OCI-LY3 (cell line): ENCODE measurements at regions not wholly inside any gene's neighbourhood (a gene's known extent, or its start where the extent isn't known, plus 50 kb on each side); places are given as distances from the start of the nearest gene placed in this dataset.

Experiments
- H2AFZ ChIP-seq: fragments of 200-600, 300-600 bp; shearing (Covaris generic); 2 replicates; pipeline ENCODE4 v1.6.0; 2014; ENCODE audit warnings: antibody characterized with exemption, low read depth, low read length
- H3K27ac ChIP-seq: fragments of 200-600, 300-600 bp; sonication (generic); 2 replicates; pipeline ENCODE4 v1.5.1; 2014; ENCODE audit warnings: mild to moderate bottlenecking, low read length, moderate library complexity, mixed read lengths
- H3K27me3 ChIP-seq: fragments of 200-600, 300-600 bp; sonication (generic); 2 replicates; pipeline ENCODE4 v1.6.1; 2014; ENCODE audit warnings: low read depth, low read length, mixed read lengths
- H3K36me3 ChIP-seq: fragments of 200-600, 300-600 bp; sonication (generic); replicated peaks from 2 replicates; pipeline ENCODE3; 2014; ENCODE audit warnings: low read depth, low read length, mixed read lengths
- H3K4me1 ChIP-seq: fragments of 300-600, 200-600 bp; sonication (generic); 2 replicates; pipeline ENCODE4 v1.6.1; 2014; ENCODE audit warnings: low read length, mixed read lengths
- H3K4me2 ChIP-seq: fragments of 200-600, 300-600 bp; sonication (generic); 2 replicates; pipeline ENCODE4 v1.6.1; 2014; ENCODE audit warnings: low read length, mixed read lengths
- H3K4me3 ChIP-seq: fragments of 300-600, 200-600 bp; sonication (generic); 2 replicates; pipeline ENCODE4 v1.5.1; 2014; ENCODE audit warnings: antibody characterized with exemption, mild to moderate bottlenecking, low read length, moderate library complexity
- H3K79me2 ChIP-seq: fragments of 300-600, 200-600 bp; shearing (Covaris generic); 2 replicates; pipeline ENCODE4 v1.6.1; 2014; ENCODE audit warnings: mild to moderate bottlenecking, low read length, mixed read lengths
- H3K9ac ChIP-seq: fragments of 300-600, 200-600 bp; shearing (Covaris generic); 2 replicates; pipeline ENCODE4 v1.6.0; 2014; ENCODE audit warnings: mild to moderate bottlenecking, low read length, moderate library complexity
- H3K9me3 ChIP-seq: fragments of 200-600, 300-600 bp; shearing (Covaris generic); 2 replicates; pipeline ENCODE4 v1.6.1; 2014; ENCODE audit warnings: low read length, mixed read lengths; ENCODE audit not compliant: insufficient read depth
- H4K20me1 ChIP-seq: fragments of 200-600, 300-600 bp; sonication (generic); 2 replicates; pipeline ENCODE4 v1.6.1; 2016; ENCODE audit warnings: low read length, mixed read lengths; ENCODE audit not compliant: insufficient read depth
- EZH2phosphoT487 ChIP-seq: fragments of 200-600 bp; shearing (Covaris generic); IDR thresholded peaks from 2 replicates; pipeline ENCODE4 v1.6.1; 2018; ENCODE audit warnings: antibody characterized with exemption, mixed run types, low read depth
- TF ChIP-seq, protein P1 (sequence below): fragments of 200-600, 300-600 bp; sonication (generic); IDR thresholded peaks from 2 replicates; pipeline ENCODE4 v1.5.1; 2014; ENCODE audit warnings: antibody characterized with exemption, low read length, low read depth

DNA sequence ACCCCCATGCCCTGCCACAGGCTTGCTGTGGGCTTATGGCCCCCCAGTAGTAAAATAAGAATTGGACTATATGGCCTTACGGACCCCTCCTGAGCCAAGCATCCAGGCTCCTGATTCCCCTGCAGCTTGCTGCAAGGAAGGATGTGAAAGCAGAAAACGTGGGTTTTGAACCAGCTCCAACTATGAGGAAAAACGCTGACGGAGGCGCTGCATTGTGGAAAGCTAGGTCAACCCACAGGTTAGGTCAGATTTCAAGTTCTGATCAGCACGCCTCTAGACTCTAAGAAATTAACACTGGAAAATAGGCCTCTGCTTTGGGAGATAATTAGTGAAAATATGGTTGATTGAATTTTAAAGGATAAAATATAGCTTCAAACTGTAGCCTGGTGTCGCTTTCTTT lies 195.4 kb upstream of the HES1 start:
- Histone ChIP-seq H3K79me2 (no peaks in the 10 kb centered on the region), H3K4me1 (no peaks in the 10 kb centered on the region), H4K20me1 (no peaks in the 10 kb centered on the region), H3K27ac (no peak overlapping the region), H3K9ac (no peak overlapping the region), H3K4me2 (no peak overlapping the region), H2AFZ (no peak overlapping the region), H3K27me3 (peaks cover 26% of the 10 kb centered on the region), H3K36me3 (no peaks in the 10 kb centered on the region), H3K9me3 (no peaks in the 10 kb centered on the region), H3K4me3 (no peak overlapping the region)
- TF ChIP-seq EZH2phosphoT487, result no peak
- TF ChIP-seq, protein P1, sequence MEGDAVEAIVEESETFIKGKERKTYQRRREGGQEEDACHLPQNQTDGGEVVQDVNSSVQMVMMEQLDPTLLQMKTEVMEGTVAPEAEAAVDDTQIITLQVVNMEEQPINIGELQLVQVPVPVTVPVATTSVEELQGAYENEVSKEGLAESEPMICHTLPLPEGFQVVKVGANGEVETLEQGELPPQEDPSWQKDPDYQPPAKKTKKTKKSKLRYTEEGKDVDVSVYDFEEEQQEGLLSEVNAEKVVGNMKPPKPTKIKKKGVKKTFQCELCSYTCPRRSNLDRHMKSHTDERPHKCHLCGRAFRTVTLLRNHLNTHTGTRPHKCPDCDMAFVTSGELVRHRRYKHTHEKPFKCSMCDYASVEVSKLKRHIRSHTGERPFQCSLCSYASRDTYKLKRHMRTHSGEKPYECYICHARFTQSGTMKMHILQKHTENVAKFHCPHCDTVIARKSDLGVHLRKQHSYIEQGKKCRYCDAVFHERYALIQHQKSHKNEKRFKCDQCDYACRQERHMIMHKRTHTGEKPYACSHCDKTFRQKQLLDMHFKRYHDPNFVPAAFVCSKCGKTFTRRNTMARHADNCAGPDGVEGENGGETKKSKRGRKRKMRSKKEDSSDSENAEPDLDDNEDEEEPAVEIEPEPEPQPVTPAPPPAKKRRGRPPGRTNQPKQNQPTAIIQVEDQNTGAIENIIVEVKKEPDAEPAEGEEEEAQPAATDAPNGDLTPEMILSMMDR, result no peak

DNA sequence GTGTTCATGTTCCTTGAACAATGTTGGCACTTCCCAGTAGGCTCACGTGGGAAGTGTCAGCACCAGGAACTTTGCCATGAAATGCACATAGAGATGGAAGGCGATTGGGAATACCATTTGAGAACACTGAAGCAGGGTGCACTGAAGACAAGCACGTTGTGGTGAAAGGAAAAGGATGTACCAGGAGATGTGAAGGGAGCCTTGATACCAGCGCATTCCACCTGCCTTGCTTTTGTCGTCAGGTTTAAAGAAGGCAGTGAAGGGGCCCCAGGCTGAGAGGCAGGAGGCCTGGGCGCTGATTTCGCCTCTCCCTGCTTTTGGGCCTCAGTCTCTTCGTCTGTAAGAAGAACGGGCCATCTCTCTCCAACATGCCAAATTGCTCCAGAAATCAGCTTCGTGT lies 194.5 kb upstream of the HES1 start:
- no peak overlapping the region for H3K9ac ChIP-seq
- H3K79me2 ChIP-seq, result no peaks in the 10 kb centered on the region
- no peak overlapping the region for H3K4me3 ChIP-seq
- H3K27me3 ChIP-seq, result peaks cover 27% of the 10 kb centered on the region
- H3K36me3 ChIP-seq, result no peaks in the 10 kb centered on the region
- H3K9me3 ChIP-seq, result no peaks in the 10 kb centered on the region
- H3K27ac ChIP-seq, result no peak overlapping the region
- TF ChIP-seq, protein P1, result no peak
- TF ChIP-seq EZH2phosphoT487, result no peak
- H3K4me1 ChIP-seq, result no peaks in the 10 kb centered on the region
- H3K4me2 ChIP-seq, result no peak overlapping the region
- no peak overlapping the region for H2AFZ ChIP-seq
- no peaks in the 10 kb centered on the region for H4K20me1 ChIP-seq

DNA sequence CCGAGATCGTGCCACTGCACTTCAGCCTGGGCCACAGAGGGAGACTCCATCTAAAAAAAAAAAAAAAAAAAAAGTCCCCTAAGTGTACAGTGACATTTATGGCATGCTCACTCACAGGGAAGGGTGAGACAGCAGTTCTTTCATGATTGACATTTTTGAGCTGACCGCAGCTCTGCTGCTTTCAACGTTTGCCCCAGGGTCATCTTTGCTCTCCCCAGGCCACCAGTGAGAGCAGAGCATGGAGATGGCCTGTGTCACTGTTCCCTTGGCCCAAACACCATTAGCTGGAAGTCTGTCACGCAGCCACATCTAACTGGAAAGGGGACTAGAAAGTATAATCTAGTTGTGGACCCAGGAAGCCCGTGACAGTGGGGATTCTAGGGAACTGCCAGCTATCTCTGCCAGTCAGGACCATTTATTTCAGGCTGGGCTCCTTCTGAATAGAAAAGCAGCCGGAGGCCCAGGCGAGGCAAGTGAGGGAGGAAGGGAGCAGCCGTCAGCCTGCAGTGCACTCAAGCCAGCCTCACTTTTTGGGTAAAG lies 193.4 kb upstream of the HES1 start:
- no peaks in the 10 kb centered on the region for H3K9me3 ChIP-seq
- H3K79me2 ChIP-seq, result no peaks in the 10 kb centered on the region
- H2AFZ ChIP-seq, result no peak overlapping the region
- H4K20me1 ChIP-seq, result no peaks in the 10 kb centered on the region
- H3K9ac ChIP-seq, result no peak overlapping the region
- no peaks in the 10 kb centered on the region for H3K4me1 ChIP-seq
- no peaks in the 10 kb centered on the region for H3K36me3 ChIP-seq
- no peak overlapping the region for H3K4me3 ChIP-seq
- peaks cover 30% of the 10 kb centered on the region for H3K27me3 ChIP-seq
- TF ChIP-seq EZH2phosphoT487, result no peak
- TF ChIP-seq, protein P1, result no peak
- H3K4me2 ChIP-seq, result no peak overlapping the region
- H3K27ac ChIP-seq, result no peak overlapping the region

DNA sequence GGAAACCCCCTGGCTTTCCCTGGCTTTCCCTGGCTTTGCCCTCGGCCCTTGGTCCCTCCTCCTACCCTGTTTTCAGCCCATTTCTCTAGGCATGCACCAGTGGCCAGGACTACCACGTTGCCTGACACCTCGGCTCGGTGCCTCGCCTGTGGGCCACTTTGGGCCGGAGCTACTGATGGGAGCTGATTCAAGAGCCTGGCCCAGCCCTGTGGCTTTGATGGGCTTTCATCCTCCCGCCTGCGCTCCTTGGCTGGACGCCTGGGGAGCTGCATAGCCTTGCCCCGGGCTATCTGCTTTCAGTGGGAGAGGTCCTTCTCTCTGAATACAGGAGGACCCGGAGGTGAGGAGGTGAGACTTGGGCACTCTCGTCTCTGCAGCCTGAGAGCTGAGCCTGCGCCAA lies 192.7 kb upstream of the HES1 start:
- Histone ChIP-seq H3K27ac (no peak overlapping the region), H3K27me3 (peaks cover 24% of the 10 kb centered on the region), H4K20me1 (no peaks in the 10 kb centered on the region), H3K9ac (no peak overlapping the region), H3K9me3 (no peaks in the 10 kb centered on the region), H3K4me2 (no peak overlapping the region), H2AFZ (no peak overlapping the region), H3K79me2 (no peaks in the 10 kb centered on the region), H3K36me3 (no peaks in the 10 kb centered on the region), H3K4me3 (no peak overlapping the region), H3K4me1 (no peaks in the 10 kb centered on the region)
- TF ChIP-seq EZH2phosphoT487, result no peak
